HG03060 (cell line): ENCODE measurements at regions not wholly inside any gene's neighbourhood (a gene's known extent, or its start where the extent isn't known, plus 50 kb on each side); places are given as distances from the start of the nearest gene placed in this dataset.
A peak's percentile ranks its signal among the peaks of the same experiment; 100 is the strongest.
"Not testable (repeated sequence)": the region's sequence is repeated elsewhere in the genome, so short reads cannot be mapped to it uniquely, and the experiment has no call there.

ENCODE experiments used
- ATAC-seq: cut with Tn5 transposase; IDR thresholded peaks from one replicate; pipeline ENCODE4 v1.9.1; 2021; ENCODE audit warnings: low read depth, moderate number of reproducible peaks; ENCODE audit not compliant: unreplicated experiment

GRCh38 chr2:187003038-187003554 is 154.1 kb upstream of the ZSWIM2 start:
- no peak for ATAC-seq

- ATAC-seq: no peak
Measured at GRCh38 chr2:187002242-187002641, 153.3 kb upstream of the ZSWIM2 start.

GRCh38 chr2:187001248-187001647 is 152.3 kb upstream of the ZSWIM2 start:
- no peak for ATAC-seq

- no peak for ATAC-seq
Measured at GRCh38 chr2:186995092-186995491, 146.1 kb upstream of the ZSWIM2 start.

- no peak for ATAC-seq
Measured at GRCh38 chr2:186992597-186992996, 143.6 kb upstream of the ZSWIM2 start.

GRCh38 chr2:186991766-186992417 is 142.9 kb upstream of the ZSWIM2 start:
- ATAC-seq: no peak

GRCh38 chr2:186984966-186985365 is 136.0 kb upstream of the ZSWIM2 start:
- no peak for ATAC-seq

- no peak for ATAC-seq
Measured at GRCh38 chr2:186984481-186984880, 135.5 kb upstream of the ZSWIM2 start.

GRCh38 chr2:186980787-186981550 is 132.0 kb upstream of the ZSWIM2 start:
- ATAC-seq: no peak

- no peak for ATAC-seq
Measured at GRCh38 chr2:186980117-186980442, 131.1 kb upstream of the ZSWIM2 start.

GRCh38 chr2:186979439-186980116 is 130.6 kb upstream of the ZSWIM2 start:
- no peak for ATAC-seq

GRCh38 chr2:186977433-186978045 is 128.6 kb upstream of the ZSWIM2 start:
- no peak for ATAC-seq

- no peak for ATAC-seq
Measured at GRCh38 chr2:186976329-186976728, 127.4 kb upstream of the ZSWIM2 start.

- ATAC-seq: no peak
Measured at GRCh38 chr2:186972281-186972970, 123.5 kb upstream of the ZSWIM2 start.

- peak; percentile 68 for ATAC-seq
Measured at GRCh38 chr2:186968277-186968676, 119.3 kb upstream of the ZSWIM2 start.

GRCh38 chr2:186966015-186966414 is 117.0 kb upstream of the ZSWIM2 start:
- no peak for ATAC-seq

GRCh38 chr2:186962085-186962747 is 113.2 kb upstream of the ZSWIM2 start:
- ATAC-seq: no peak

- ATAC-seq: not testable (repeated sequence)
Measured at GRCh38 chr2:186960241-186960640, 111.3 kb upstream of the ZSWIM2 start.

- no peak for ATAC-seq
Measured at GRCh38 chr2:186959486-186959885, 110.5 kb upstream of the ZSWIM2 start.

- no peak for ATAC-seq
Measured at GRCh38 chr2:186950694-186951093, 101.7 kb upstream of the ZSWIM2 start.
